Loucy (cell line): ENCODE measurements at regions not wholly inside any gene's neighbourhood (a gene's known extent, or its start where the extent isn't known, plus 50 kb on each side); places are given as distances from the start of the nearest gene placed in this dataset.

Experiments
- CTCF ChIP-seq: fragments of 200-600 bp; sonication (generic); conservative IDR thresholded peaks from 2 replicates; pipeline ENCODE4 v1.5.1; 2014; ENCODE audit warnings: mild to moderate bottlenecking, antibody characterized with exemption, low read length
- EZH2phosphoT487 ChIP-seq: fragments of 200-600 bp; IDR thresholded peaks from 2 replicates; pipeline ENCODE4 v1.6.1; 2018; ENCODE audit warnings: antibody characterized with exemption, mild to moderate bottlenecking, moderate library complexity, borderline replicate concordance

GRCh38 chr18:55095584-55095983 is 136.3 kb upstream of the CCDC68 start:
- TF ChIP-seq CTCF (no peak), EZH2phosphoT487 (no peak)
